Left lung (tissue), 4 donors: ENCODE measurements at regions not wholly inside any gene's neighbourhood (a gene's known extent, or its start where the extent isn't known, plus 50 kb on each side); places are given as distances from the start of the nearest gene placed in this dataset.

Experiments
- ATAC-seq: fragments of 200-7000 bp; cut with Tn5 transposase; one replicate; pipeline ENCODE4 v1.9.1; 2020; ENCODE audit warnings: moderate library complexity
- DNase-seq, 4 donors: peaks; one replicate each; pipeline ENCODE4 v3.0.0-alpha.2; 2013 to 2020
- H3K27ac ChIP-seq, 2 donors: fragments of 200-600 bp; sonication (generic) in 1 of 2; one replicate each; pipeline versions ENCODE4 v1.5.0 to v1.8.0; 2020 to 2021
- H3K27me3 ChIP-seq, 2 donors: fragments of 200-600 bp; sonication (generic) in 1 of 2; one replicate each; pipeline versions ENCODE4 v1.5.0 to v1.8.0; 2020 to 2021
- H3K36me3 ChIP-seq, 2 donors: fragments of 200-600 bp; sonication (generic) in 1 of 2; one replicate each; pipeline versions ENCODE4 v1.5.0 to v1.8.0; 2020 to 2021
- H3K4me1 ChIP-seq, 2 donors: fragments of 200-600 bp; one replicate each; pipeline ENCODE4 v1.8.0; 2021
- H3K4me3 ChIP-seq, 2 donors: fragments of 200-600 bp; sonication (generic) in 1 of 2; one replicate each; pipeline versions ENCODE4 v1.5.0 to v1.8.0; 2020 to 2021; ENCODE audit warnings: mild to moderate bottlenecking in 1 of 2
- H3K9me3 ChIP-seq, 2 donors: fragments of 200-600 bp; sonication (generic) in 1 of 2; one replicate each; pipeline versions ENCODE4 v1.5.0 to v1.8.0; 2020 to 2021
- intact Hi-C, 2 donors: fragments of 100-400 bp; cut with DNase I; formaldehyde crosslinking; loops; one replicate each; pipeline versions ENCODE4 v1.11.2 to v1.14.2; 2022
- TF ChIP-seq, protein P1 (sequence below), 2 donors: fragments of 200-600 bp; sonication (generic) in 1 of 2; IDR thresholded peaks; one replicate each; pipeline versions ENCODE4 v1.5.0 to v1.8.0; 2021; ENCODE audit warnings: antibody characterized with exemption in 2 of 2
- donor health status: DM: no; HTN: yes; CAD: no.
- donor health status: DM: no; HTN: no; CAD: no.

DNA sequence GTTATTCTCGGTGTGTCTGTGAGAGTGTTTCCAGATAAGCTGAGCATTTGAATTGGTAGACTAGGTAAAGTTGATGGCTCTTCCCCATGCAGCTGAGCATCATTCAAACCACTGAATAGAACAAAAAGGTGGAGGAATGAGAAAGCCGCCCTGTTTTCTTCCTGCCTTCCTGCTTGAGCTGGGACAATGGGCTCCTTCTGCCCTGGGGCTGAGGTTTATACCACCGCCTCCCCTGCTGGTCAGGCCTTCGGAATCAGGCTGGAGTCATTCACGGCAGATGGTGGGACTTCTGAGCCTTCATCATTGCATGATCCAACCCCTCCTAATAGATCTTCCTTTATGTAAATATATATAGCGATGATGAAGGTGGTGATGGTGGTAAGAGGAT, 124.9 kb downstream of the ANKRD60 start:
- no peak overlapping the region for H3K27ac ChIP-seq

DNA sequence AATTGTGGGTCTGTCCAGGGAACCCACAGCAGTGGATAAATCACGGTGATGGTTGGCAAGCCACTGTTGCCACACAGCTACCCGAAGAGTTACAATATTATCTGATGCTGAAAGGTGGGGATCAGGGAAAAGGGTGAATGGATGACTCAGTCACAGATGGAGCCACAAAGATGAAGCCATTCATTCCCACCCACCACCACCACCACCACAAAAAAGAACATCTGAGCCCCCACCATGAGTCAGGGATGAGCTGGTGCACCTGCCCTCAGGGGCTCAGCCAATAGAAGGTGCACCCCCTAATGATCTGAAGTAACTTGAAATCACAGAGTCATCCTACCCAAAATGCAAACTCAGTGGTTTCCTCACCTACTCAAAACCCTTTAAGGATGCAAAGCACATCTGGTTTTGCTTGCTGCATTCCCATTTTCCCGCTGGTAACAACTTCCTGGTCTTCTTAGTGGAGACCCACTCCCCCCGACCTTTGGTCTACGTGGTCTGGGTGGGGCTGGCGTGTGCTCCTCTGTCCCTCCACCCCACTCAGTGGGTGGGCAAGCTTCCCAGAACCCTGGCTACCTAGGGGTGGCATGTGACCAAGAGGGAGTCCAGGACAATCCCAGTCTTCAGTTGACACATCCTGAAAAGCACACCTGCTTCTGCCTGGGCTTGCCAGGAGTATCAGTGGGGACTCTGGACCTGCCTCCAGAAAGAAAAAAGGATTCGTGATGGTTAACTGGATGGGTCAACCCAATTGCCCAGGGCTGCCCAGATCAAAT, 125.5 kb downstream of the ANKRD60 start:
- H3K27me3 ChIP-seq = no peaks in the 10 kb centered on the region
- no peak overlapping the region for H3K27ac ChIP-seq
- ATAC-seq (no peak), DNase-seq (no peak)
- no peak overlapping the region for H3K4me3 ChIP-seq
- no peaks in the 10 kb centered on the region for H3K9me3 ChIP-seq
- no peaks in the 10 kb centered on the region for H3K36me3 ChIP-seq
- TF ChIP-seq, protein P1, sequence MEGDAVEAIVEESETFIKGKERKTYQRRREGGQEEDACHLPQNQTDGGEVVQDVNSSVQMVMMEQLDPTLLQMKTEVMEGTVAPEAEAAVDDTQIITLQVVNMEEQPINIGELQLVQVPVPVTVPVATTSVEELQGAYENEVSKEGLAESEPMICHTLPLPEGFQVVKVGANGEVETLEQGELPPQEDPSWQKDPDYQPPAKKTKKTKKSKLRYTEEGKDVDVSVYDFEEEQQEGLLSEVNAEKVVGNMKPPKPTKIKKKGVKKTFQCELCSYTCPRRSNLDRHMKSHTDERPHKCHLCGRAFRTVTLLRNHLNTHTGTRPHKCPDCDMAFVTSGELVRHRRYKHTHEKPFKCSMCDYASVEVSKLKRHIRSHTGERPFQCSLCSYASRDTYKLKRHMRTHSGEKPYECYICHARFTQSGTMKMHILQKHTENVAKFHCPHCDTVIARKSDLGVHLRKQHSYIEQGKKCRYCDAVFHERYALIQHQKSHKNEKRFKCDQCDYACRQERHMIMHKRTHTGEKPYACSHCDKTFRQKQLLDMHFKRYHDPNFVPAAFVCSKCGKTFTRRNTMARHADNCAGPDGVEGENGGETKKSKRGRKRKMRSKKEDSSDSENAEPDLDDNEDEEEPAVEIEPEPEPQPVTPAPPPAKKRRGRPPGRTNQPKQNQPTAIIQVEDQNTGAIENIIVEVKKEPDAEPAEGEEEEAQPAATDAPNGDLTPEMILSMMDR (IDR thresholded peaks at IDR 0.05) = no peak
- no peaks in the 10 kb centered on the region for H3K4me1 ChIP-seq
- intact Hi-C loops = no loop called here

More for the DNA sequence above, 124.9 kb downstream of the ANKRD60 start:
- no peaks in the 10 kb centered on the region for H3K4me1 ChIP-seq
- H3K4me3 ChIP-seq = no peak overlapping the region
- H3K36me3 ChIP-seq = no peaks in the 10 kb centered on the region
- TF ChIP-seq, protein P1 (IDR thresholded peaks at IDR 0.05) = no peak
- intact Hi-C loops = no loop called here
- H3K9me3 ChIP-seq = no peaks in the 10 kb centered on the region
- ATAC-seq = no peak
- no peak for DNase-seq
- no peaks in the 10 kb centered on the region for H3K27me3 ChIP-seq

GRCh38 chr20:58102261-58102660, 126.2 kb downstream of the ANKRD60 start:
- Histone ChIP-seq H3K27ac (no peak overlapping the region), H3K36me3 (no peaks in the 10 kb centered on the region), H3K27me3 (no peaks in the 10 kb centered on the region), H3K4me1 (no peaks in the 10 kb centered on the region), H3K4me3 (no peak overlapping the region), H3K9me3 (no peaks in the 10 kb centered on the region)
- ATAC-seq (peak; percentile 46), DNase-seq (peak in 2 of 4 donors; percentile 18 to 28)
- TF ChIP-seq, protein P1 (IDR thresholded peaks at IDR 0.05) = no peak
- intact Hi-C loops = no loop called here

DNA sequence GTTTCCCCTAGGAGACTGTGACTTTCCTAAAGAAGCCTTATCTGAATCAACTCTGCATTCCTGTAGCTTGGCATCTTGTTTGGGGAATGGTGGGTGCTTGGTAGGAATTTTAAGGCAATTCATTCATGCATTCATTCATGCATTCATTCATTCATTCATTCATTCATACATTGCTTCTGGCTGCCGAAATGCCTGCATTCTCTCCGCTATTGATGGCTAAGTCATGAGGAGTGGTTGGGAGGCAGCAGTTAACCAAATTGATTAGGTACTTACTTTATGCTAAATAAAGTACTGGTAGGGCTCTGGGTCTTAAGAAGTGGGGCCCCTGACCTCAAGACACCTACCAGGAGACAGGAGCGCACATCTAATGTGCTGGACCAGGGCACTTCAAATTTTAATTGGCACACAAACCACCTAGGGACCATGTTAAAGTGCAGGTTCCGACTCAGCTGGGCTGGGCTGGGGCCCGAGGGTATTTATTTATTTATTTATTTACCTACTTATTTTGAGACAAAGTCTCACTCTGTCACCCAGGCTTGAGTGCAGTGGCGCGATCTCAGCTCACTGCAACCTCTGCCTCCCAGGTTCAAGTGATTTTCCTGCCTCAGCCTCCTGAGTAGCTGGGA, 127.6 kb downstream of the ANKRD60 start:
- DNase-seq (no peak), ATAC-seq (no peak)
- H3K36me3 ChIP-seq = no peaks in the 10 kb centered on the region
- no peaks in the 10 kb centered on the region for H3K4me1 ChIP-seq
- intact Hi-C loops = no loop called here
- no peaks in the 10 kb centered on the region for H3K9me3 ChIP-seq
- no peak overlapping the region for H3K27ac ChIP-seq
- H3K4me3 ChIP-seq = no peak overlapping the region
- TF ChIP-seq, protein P1 (IDR thresholded peaks at IDR 0.05) = no peak
- H3K27me3 ChIP-seq = no peaks in the 10 kb centered on the region

DNA sequence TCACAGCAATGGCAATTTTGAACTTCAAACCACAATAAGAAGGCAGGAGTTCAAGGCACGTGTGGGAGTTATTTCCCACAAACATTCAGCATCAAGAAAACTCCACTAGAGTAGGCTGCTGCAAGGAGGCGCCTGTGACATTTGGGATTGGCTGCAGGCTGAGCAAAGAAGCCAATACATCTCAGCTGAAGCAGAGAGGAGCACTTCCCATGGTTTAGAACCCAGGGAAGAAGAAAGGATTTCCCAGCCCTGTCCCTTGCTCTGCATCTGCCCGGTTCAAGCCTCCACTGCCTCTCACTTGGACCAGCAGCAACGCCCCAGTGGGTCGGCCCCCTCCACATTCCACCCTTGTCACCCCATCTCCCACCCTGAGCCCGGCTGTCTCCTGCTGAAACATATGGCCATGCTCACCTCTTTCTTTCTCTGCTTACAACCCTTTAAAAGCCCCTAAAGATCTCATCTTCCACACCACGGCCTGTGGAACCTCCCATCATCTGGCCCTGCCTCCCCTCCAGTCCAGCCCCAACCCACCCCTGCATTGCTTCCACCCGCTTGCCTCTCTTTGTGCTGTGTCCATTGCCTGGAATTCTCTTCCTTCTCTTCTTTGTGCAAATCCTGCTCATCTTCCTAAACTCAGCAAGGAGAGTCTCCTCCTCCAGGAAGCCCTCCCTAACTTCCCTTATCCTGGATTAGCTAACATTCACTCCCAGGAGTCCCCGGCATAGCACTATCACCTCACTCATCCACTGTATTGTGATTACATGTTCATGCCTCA, 128.3 kb downstream of the ANKRD60 start:
- Histone ChIP-seq H3K4me3 (no peak overlapping the region), H3K27me3 (no peaks in the 10 kb centered on the region), H3K27ac (no peak overlapping the region), H3K9me3 (no peaks in the 10 kb centered on the region), H3K4me1 (no peaks in the 10 kb centered on the region), H3K36me3 (no peaks in the 10 kb centered on the region)
- TF ChIP-seq, protein P1 (IDR thresholded peaks at IDR 0.05) = no peak
- intact Hi-C loops = no loop called here
- DNase-seq = no peak
- ATAC-seq = no peak
